CD4-positive, alpha-beta T cell treated with Interleukin-4 for 1 hour (primary cell): ENCODE measurements at regions not wholly inside any gene's neighbourhood (a gene's known extent, or its start where the extent isn't known, plus 50 kb on each side); places are given as distances from the start of the nearest gene placed in this dataset.

Experiments
- DNase-seq, 2 donors: peaks; one replicate each; pipeline ENCODE4 v3.0.0-alpha.2; 2020 to 2022

GRCh38 chr20:60485012-60485760 is 527.0 kb downstream of the CDH26 start:
- DNase-seq: no peak

GRCh38 chr20:60486315-60486714 is 528.1 kb downstream of the CDH26 start:
- no peak for DNase-seq

GRCh38 chr20:60486937-60487336 is 528.7 kb downstream of the CDH26 start:
- no peak for DNase-seq

GRCh38 chr20:60490217-60491050 is 532.2 kb downstream of the CDH26 start:
- no peak for DNase-seq

- no peak for DNase-seq
Measured at GRCh38 chr20:60491051-60491581, 532.9 kb downstream of the CDH26 start.

- no peak for DNase-seq
Measured at GRCh38 chr20:60494476-60494875, 536.3 kb downstream of the CDH26 start.

- DNase-seq: no peak
Measured at GRCh38 chr20:60497298-60498035, 539.2 kb downstream of the CDH26 start.

GRCh38 chr20:60500038-60500701 is 541.9 kb downstream of the CDH26 start:
- no peak for DNase-seq

GRCh38 chr20:60501048-60501447 is 542.8 kb downstream of the CDH26 start:
- DNase-seq: no peak

- DNase-seq: no peak
Measured at GRCh38 chr20:60502881-60503280, 544.7 kb downstream of the CDH26 start.

- DNase-seq: no peak
Measured at GRCh38 chr20:60505423-60505822, 547.2 kb downstream of the CDH26 start.

- no peak for DNase-seq
Measured at GRCh38 chr20:60506061-60506460, 547.8 kb downstream of the CDH26 start.

- DNase-seq: no peak
Measured at GRCh38 chr20:60507087-60507694, 549.0 kb downstream of the CDH26 start.

GRCh38 chr20:60509407-60509806 is 551.2 kb downstream of the CDH26 start:
- no peak for DNase-seq

GRCh38 chr20:60510356-60510755 is 552.1 kb downstream of the CDH26 start:
- DNase-seq: no peak

GRCh38 chr20:60512443-60512842 is 554.2 kb downstream of the CDH26 start:
- no peak for DNase-seq

- no peak for DNase-seq
Measured at GRCh38 chr20:60513141-60513540, 554.9 kb downstream of the CDH26 start.

- DNase-seq: no peak
Measured at GRCh38 chr20:60516442-60516841, 558.2 kb downstream of the CDH26 start.

- no peak for DNase-seq
Measured at GRCh38 chr20:60518022-60518421, 559.8 kb downstream of the CDH26 start.

- DNase-seq: no peak
Measured at GRCh38 chr20:60525397-60525796, 567.2 kb downstream of the CDH26 start.

- no peak for DNase-seq
Measured at GRCh38 chr20:60527656-60528055, 569.4 kb downstream of the CDH26 start.

GRCh38 chr20:60528141-60528540 is 569.9 kb downstream of the CDH26 start:
- no peak for DNase-seq
